ENCODE measurements at regions not wholly inside any gene's neighbourhood (a gene's known extent, or its start where the extent isn't known, plus 50 kb on each side); places are given as distances from the start of the nearest gene placed in this dataset.
"Not testable (repeated sequence)": the region's sequence is repeated elsewhere in the genome, so short reads cannot be mapped to it uniquely, and the experiment has no call there.

DNA sequence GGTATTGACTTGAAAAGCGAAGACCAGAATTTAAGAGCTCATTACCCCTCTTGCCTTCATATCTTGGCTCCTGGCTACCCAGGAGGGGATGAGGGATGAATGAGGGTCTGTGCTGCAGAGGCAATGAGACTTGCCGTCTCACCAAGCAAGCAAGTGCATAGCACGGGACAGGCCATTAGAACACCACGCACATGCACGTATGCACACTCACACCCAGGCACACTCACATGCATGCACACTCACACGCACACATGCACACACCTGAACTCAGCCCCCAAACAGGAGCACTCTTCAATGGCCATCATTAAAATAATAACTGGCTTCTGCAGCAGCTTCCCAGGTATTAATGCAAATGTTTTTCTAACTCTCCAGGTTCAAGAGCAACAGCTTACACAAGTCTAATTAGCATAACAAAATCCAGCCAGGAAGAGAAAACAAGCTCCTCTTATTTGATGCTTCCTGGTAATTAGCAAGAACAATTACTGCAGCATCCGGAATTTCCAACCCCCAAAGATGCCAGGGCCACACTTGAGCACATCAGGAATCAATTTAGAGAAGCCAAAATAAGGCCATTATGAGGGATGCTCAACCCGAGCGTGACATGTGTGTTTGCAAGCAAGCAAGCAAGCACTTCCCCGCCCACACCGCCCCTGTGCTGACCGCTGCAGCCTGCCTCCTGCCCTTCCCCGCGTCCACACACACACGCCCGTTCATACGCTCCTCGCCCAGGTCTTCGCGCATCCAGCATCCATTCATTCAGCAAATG is 171.6 kb upstream of the TNRC6C start:
- DNase-seq: no peak

GRCh38 chr17:77790143-77790829 is 168.2 kb upstream of the TNRC6C start:
- no peak for DNase-seq

- DNase-seq: no peak
Measured at GRCh38 chr17:77792626-77793025, 165.9 kb upstream of the TNRC6C start.

DNA sequence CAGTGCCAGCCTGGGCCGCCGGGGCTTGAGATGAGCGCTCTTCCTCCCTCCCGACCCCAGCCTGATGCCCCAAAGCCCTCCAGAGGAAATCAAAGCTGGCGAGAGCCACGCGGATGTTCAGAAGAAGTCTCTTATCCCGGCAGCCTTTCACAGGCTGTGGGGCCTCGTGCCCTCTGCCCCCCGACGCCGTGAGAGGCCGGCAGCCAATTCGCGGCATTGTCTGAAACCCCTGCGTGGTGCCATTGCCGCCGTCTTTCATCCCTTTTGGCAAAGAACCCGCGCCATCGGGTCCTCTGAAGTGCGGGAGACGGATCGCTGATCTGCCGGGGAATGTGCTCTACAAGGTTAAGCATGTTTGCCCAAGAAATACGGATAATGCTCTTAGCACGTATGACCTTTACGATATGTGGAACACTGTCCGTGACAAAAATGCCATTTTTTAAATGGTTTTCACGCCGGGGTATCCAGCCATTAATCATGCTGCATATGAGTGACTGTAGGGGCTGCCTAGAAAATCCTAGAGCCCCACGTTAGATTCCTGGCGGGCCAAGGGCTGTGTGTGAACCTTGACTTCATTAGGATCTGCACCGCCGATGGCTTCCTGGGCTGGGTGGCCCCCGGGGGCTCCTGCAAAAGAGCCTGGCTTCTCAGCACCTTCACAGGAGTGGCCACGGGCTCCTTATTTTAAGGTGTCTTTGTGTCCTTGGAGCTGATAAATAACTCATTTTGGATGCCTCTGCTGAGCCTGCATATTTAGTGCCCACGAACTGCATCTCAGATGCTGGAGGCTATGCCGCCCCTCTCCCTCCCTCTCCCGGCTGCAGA is 165.1 kb upstream of the TNRC6C start:
- DNase-seq: no peak

GRCh38 chr17:77793971-77794235 is 164.6 kb upstream of the TNRC6C start:
- no peak for DNase-seq

DNA sequence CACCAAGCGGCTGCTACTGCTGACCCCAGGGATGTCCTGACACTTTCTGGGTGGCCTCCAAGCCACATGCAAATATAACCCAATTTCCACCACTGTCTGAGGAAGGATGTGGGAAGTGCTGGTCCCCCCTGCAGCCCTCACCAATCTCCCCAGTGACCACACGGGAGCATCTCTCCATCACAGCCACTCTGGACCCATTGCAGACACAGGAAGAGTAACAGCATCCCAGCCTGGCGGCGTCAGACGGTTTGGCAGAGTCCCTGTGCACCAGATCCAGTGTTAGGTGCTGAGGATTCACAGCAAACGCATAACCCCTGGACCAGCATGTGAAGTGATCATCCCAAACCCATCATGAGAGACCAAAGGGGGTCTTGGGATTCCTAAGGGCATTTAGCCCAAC is 163.7 kb upstream of the TNRC6C start:
- no peak for DNase-seq

DNA sequence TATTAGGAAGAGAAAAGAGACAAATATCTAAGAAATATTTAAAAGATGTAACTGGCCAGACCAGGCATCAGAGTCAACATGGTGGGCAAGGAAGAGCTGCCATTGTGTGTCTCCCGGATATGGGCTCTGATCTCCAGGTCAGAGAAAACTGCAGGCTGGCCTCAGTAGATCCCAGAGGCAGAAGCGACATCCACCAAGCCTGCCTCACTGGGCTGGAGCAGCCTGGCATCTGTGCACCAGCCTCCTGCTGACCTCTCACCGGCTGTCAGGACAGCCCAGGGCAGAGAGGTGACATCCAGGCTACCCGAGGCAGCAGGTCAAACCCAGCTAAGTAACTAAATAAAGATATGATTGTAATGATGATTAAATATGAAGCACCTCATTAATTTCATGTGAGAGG is 162.8 kb upstream of the TNRC6C start:
- no peak for DNase-seq

DNA sequence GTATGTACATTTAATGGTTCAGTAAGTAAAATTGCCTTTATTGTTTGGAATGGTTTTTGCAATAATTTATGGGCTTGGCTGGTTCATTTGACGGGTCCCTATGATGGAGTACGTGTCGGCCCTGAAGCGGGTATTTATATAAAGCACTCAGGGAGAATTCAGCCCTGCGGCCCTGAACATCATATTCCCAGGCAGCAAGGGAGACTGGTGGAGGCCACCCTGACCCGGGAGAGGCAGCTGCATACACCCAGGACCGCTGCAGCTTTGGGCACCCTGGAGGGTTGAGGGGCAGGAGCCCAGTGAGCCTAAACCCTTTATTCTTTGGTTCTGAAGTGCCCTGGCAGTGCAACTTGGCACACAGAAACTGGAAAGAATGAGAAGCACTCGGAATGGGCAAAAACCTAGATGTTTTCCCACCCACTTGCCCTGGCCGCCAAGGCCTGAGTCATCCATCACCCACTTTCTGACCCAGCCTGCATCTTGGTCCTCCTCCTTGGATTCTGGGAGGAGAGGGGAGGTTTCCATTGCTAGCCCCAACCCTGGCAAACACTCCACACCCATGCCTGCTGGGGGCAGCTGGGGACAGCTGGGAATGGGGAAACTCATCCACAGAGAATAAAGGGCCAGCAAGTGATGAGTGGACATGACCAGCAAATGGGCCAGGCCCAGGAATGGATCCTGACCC is 162.2 kb upstream of the TNRC6C start:
- DNase-seq: no peak

GRCh38 chr17:77798031-77798430 is 160.5 kb upstream of the TNRC6C start:
- DNase-seq: no peak

- no peak for DNase-seq
Measured at GRCh38 chr17:77798481-77798880, 160.0 kb upstream of the TNRC6C start.

GRCh38 chr17:77800816-77801215 is 157.7 kb upstream of the TNRC6C start:
- DNase-seq: no peak

DNA sequence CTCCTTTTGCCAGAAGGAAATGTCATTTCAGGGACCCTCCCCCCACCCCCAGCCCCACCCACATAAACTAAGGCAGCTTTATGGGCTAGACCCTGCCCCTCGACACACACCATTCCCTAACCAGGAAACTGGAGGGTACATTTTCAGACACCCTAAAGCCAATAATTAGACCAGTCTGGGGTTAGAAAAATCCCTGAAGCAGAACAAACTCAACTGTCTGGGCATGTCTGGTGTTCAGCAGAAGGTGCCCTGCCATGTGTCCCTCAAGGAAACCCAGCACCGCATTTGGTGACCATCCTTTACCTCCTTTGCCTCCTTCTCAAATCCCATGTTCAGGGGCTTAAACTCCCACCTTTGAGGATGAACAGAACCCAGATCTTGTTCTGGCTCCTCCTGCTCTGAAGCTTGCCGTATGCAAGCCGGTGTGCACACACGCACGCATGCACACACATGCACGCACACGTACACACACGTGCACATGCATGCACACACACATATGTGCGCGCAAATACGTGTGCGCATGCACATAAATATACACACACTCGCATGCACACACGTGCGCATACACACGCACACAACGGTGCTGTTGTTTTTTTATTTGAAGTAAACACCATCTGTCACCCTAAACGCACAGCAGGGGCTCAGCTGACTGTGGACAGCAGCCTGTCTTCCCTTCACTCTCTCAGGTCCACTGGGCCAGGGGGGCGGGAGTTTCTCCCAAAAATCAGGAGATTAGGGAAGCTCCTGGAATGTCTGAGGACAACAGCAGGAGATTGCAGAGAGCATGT is 156.8 kb upstream of the TNRC6C start:
- DNase-seq: no peak

GRCh38 chr17:77802333-77802615 is 156.2 kb upstream of the TNRC6C start:
- DNase-seq: no peak

DNA sequence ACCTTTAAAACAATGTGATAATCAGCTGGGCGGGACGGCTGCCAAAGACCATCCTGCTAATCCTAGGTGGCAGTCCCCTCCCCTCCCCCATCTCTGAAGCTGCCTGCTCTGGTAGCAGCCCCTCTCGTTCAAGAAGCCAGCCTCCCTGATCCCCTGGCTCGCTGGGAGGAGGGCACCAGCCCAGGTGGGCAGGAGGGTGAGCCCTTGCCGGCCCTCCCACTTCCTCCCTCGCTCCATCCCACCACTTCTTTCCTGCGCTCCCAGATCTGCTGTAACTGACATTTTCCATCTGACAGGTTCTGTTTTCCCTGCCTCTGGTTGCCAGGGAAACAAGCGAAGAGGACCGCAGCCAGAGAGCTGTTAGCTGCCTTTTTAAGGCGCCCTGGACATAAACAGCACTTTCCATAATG is 155.7 kb upstream of the TNRC6C start:
- no peak for DNase-seq

GRCh38 chr17:77803726-77804125 is 154.8 kb upstream of the TNRC6C start:
- no peak for DNase-seq

- no peak for DNase-seq
Measured at GRCh38 chr17:77804796-77805426, 153.6 kb upstream of the TNRC6C start.

DNA sequence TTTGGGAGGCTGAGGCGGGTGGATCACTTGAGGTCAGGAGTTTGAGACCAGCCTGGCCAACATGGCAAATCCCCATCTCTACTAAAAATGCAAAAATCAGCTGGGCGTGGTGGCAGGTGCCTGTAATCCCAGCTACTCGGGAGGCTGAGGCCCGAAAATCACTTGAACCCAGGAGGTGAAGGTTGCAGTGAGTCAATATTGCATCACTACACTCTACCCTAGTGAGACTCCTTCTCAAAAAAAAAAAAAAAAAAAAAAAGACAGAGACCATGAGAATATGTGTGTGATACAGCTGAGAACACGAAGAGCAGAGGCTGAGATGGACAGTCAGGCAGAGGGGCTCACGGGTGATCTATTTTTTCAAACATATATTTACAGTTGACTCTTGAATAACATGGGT is 152.5 kb upstream of the TNRC6C start:
- DNase-seq: not testable (repeated sequence)

DNA sequence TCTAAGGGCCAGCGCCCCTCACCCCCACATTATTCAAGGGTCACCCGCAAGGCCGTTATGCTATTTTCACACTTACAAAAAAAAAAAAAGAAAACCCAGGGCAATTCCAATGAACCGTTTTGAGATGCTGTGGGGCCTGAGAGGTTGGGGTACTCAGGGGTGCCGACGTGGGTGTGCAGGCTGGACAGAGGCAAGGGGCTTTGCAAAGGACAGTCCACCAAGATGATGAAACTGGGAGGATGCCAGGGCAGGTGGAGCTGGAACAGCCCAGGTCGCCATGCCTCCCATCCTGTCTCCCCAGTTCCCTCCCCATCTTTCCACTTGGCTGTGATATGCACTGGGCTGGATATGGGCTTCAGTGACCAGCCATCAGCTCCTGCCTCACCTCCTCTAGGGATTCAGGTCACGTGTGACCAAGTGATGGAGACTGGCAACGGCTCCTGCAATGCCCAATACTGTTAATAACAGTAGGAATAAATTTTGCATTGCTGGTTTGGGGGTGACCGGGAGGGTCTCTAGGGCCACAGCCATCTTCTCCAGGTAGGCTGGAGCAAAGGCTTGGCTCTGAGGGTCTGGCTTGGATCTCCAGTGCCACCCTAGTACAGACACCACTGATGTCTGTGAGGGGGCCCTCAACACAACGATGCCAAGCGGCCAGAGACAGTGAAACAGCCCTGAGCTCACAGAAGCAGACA is 151.3 kb upstream of the TNRC6C start:
- DNase-seq: no peak

GRCh38 chr17:77807746-77808441 is 150.6 kb upstream of the TNRC6C start:
- DNase-seq: no peak

DNA sequence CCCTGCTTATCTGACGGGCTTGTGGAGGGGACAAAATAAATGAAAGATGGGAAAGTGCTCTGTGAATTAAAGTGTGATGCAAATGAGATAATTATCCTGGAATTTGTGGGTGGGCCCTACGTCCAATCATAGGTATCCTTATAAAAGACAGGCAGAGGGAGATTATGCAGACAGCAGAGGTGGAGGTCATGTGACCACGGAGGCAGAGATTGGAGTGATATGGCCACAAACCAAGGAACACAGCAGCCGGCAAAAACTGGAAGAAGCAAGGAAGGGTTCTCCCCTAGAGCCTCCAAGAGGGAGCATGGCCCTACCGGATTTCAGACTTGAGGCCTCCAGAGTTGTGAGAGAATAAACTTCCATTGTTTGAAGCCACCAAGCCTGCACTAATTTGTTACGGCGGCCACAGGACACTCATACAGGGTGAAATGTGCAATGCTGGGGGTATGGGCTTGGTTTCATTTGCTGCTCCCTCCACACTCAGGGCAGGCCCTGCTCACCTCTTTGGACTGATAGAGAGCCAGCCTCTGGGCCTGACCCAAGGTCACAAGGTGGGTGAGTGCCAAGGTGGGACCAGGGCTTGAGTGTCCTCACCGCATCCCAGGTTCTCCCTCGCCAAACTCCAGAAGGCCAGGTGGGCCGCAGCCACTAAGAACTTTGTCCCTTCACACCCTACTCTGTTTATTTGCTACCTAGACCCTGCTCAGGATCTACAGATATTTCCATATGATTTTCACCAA is 149.6 kb upstream of the TNRC6C start:
- DNase-seq: no peak
